PFSK-1 (cell line): ENCODE measurements at regions not wholly inside any gene's neighbourhood (a gene's known extent, or its start where the extent isn't known, plus 50 kb on each side); places are given as distances from the start of the nearest gene placed in this dataset.

Experiments
- REST ChIP-seq, 2 experiments: IDR thresholded peaks; 2 replicates each; pipeline versions ENCODE4 v1.6.1 to v1.8.0; 2011 to 2012; ENCODE audit warnings: low read depth in 2 of 2, low read length in 2 of 2, control low read depth in 1 of 2, inconsistent platforms in 1 of 2, mild to moderate bottlenecking in 1 of 2, moderate library complexity in 1 of 2; ENCODE audit not compliant: insufficient read depth in 1 of 2
- SIN3A ChIP-seq: IDR thresholded peaks from 2 replicates; pipeline ENCODE4 v1.6.1; 2012; ENCODE audit warnings: mild to moderate bottlenecking, low read length, moderate library complexity, borderline replicate concordance; ENCODE audit not compliant: insufficient read depth
- TAF1 ChIP-seq: IDR thresholded peaks from 2 replicates; pipeline ENCODE4 v1.6.1; 2012; ENCODE audit warnings: low read length, control low read depth, borderline replicate concordance; ENCODE audit not compliant: insufficient read depth

GRCh38 chr4:151613290-151613689 lies 147.5 kb downstream of the GATB start:
- TF ChIP-seq SIN3A (no peak), TAF1 (no peak), REST (IDR thresholded peaks at IDR 0.05; ENCODE audit: insufficient read depth in 1 of 2, low read depth in 2 of 2, low read length in 2 of 2) (no peak)
